ENCODE measurements at regions not wholly inside any gene's neighbourhood (a gene's known extent, or its start where the extent isn't known, plus 50 kb on each side); places are given as distances from the start of the nearest gene placed in this dataset.

DNA sequence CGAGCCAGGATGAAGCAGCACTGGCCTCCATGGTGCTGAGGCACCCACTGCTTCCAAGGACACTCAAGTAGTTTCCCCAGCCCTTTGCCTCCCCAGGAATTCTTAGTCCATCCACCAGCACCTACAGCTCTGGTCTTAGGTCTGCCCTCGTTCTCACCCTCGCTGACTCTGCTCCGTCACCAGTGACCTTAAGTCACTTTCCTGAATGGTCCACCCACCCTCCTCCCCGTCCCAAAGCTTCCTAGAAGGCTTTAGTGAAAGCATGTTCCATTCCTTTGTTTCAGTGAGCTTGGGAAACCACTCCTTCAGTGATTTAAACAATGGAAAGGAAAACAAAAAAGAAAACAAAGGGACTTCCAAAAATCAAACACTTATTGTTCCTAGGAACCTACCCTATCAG lies 54.6 kb upstream of the MAP3K1 start:
- no peak for TF ChIP-seq EP300 (conservative IDR thresholded peaks at IDR 0.05; ENCODE audit: poor library complexity, severe bottlenecking)
- no peak for TF ChIP-seq POLR2AphosphoS5 (IDR thresholded peaks at IDR 0.05)
- no peak for TF ChIP-seq REST (IDR thresholded peaks at IDR 0.05; ENCODE audit: borderline replicate concordance)
- no peak for TF ChIP-seq EZH2 (IDR thresholded peaks at IDR 0.05; ENCODE audit: borderline replicate concordance, insufficient read depth, low read length, poor library complexity, severe bottlenecking)
- TF ChIP-seq MXI1 (conservative IDR thresholded peaks at IDR 0.05; ENCODE audit: poor library complexity, severe bottlenecking), result no peak
- no peak for TF ChIP-seq RAD21 (conservative IDR thresholded peaks at IDR 0.05)
- TF ChIP-seq, protein P1, sequence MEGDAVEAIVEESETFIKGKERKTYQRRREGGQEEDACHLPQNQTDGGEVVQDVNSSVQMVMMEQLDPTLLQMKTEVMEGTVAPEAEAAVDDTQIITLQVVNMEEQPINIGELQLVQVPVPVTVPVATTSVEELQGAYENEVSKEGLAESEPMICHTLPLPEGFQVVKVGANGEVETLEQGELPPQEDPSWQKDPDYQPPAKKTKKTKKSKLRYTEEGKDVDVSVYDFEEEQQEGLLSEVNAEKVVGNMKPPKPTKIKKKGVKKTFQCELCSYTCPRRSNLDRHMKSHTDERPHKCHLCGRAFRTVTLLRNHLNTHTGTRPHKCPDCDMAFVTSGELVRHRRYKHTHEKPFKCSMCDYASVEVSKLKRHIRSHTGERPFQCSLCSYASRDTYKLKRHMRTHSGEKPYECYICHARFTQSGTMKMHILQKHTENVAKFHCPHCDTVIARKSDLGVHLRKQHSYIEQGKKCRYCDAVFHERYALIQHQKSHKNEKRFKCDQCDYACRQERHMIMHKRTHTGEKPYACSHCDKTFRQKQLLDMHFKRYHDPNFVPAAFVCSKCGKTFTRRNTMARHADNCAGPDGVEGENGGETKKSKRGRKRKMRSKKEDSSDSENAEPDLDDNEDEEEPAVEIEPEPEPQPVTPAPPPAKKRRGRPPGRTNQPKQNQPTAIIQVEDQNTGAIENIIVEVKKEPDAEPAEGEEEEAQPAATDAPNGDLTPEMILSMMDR (IDR thresholded peaks at IDR 0.05; ENCODE audit: poor library complexity, severe bottlenecking), result no peak
- TF ChIP-seq TAF1 (IDR thresholded peaks at IDR 0.05; ENCODE audit: low read depth), result no peak
- TF ChIP-seq SMC3 (conservative IDR thresholded peaks at IDR 0.05; ENCODE audit: poor library complexity), result no peak
- no peaks in the 10 kb centered on the region for H3K27me3 ChIP-seq (ENCODE audit: insufficient read depth, low read depth, low read length)
- no peak overlapping the region for H3K9ac ChIP-seq (ENCODE audit: low read length)
- no peak overlapping the region for H2AFZ ChIP-seq (ENCODE audit: low read depth, low read length)
- no peak overlapping the region for H3K27ac ChIP-seq (ENCODE audit: low read length)
- no peaks in the 10 kb centered on the region for H3K9me2 ChIP-seq (ENCODE audit: insufficient read depth, low read length)
- no peaks in the 10 kb centered on the region for H3K79me2 ChIP-seq (replicated peaks; ENCODE audit: insufficient read depth, low read length)
- H3K4me3 ChIP-seq (ENCODE audit: low read length), result no peak overlapping the region
- H3F3A ChIP-seq (ENCODE audit: insufficient read depth, low read length, poor library complexity, severe bottlenecking), result no peaks in the 10 kb centered on the region
- no peaks in the 10 kb centered on the region for H3K9me3 ChIP-seq (ENCODE audit: low read length)
- H3K4me2 ChIP-seq (ENCODE audit: low read length), result no peak overlapping the region
- no peaks in the 10 kb centered on the region for H3K36me3 ChIP-seq (ENCODE audit: insufficient read depth, low read length)
- H4K20me1 ChIP-seq (ENCODE audit: insufficient read depth), result no peaks in the 10 kb centered on the region

DNA sequence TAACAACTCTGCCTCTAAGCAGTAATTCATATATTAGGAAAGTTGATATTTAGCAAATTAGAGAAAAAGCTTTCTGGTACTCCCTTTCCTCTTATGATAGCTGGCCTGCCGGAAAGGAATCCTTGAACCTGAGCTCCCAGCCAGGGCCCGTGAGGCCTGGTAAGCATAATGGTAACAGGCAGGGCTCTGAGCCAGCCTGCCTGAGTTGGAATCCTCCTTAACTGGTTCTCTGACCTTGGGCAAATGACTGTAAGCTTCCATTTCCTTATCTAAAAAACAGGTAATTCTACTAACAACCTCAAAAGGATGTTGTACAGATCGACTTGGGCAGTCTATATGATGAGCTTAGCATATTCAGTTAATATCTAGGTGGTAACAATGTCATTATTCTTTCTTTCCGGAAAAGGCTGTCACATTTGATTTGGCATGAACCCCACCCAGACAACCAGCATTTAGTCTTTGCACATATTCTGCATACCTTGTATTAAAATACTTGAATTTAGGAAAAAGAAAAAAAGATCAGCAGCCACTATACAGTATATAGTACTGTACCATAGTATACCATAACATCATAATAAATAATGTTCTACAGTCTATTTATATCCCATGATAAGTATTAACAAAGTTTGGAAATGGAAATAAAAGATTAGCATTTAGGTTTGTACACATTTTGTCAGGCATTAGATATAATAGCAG lies 55.7 kb upstream of the MAP3K1 start:
- Histone ChIP-seq H3K27me3 (ENCODE audit: insufficient read depth, low read depth, low read length) (no peaks in the 10 kb centered on the region), H3K4me2 (ENCODE audit: low read length) (no peak overlapping the region), H2AFZ (ENCODE audit: low read depth, low read length) (no peak overlapping the region), H3K9me3 (ENCODE audit: low read length) (no peaks in the 10 kb centered on the region), H3K36me3 (ENCODE audit: insufficient read depth, low read length) (no peaks in the 10 kb centered on the region), H4K20me1 (ENCODE audit: insufficient read depth) (no peaks in the 10 kb centered on the region), H3K9me2 (ENCODE audit: insufficient read depth, low read length) (no peaks in the 10 kb centered on the region), H3F3A (ENCODE audit: insufficient read depth, low read length, poor library complexity, severe bottlenecking) (no peaks in the 10 kb centered on the region), H3K79me2 (replicated peaks; ENCODE audit: insufficient read depth, low read length) (no peaks in the 10 kb centered on the region), H3K4me3 (ENCODE audit: low read length) (no peak overlapping the region), H3K9ac (ENCODE audit: low read length) (no peak overlapping the region), H3K27ac (ENCODE audit: low read length) (no peak overlapping the region)
- TF ChIP-seq, protein P1 (IDR thresholded peaks at IDR 0.05; ENCODE audit: poor library complexity, severe bottlenecking), result no peak
- TF ChIP-seq EZH2 (IDR thresholded peaks at IDR 0.05; ENCODE audit: borderline replicate concordance, insufficient read depth, low read length, poor library complexity, severe bottlenecking) (no peak), POLR2AphosphoS5 (IDR thresholded peaks at IDR 0.05) (no peak), MXI1 (conservative IDR thresholded peaks at IDR 0.05; ENCODE audit: poor library complexity, severe bottlenecking) (no peak), SMC3 (conservative IDR thresholded peaks at IDR 0.05; ENCODE audit: poor library complexity) (no peak), RAD21 (conservative IDR thresholded peaks at IDR 0.05) (no peak), TAF1 (IDR thresholded peaks at IDR 0.05; ENCODE audit: low read depth) (no peak), REST (IDR thresholded peaks at IDR 0.05; ENCODE audit: borderline replicate concordance) (no peak), EP300 (conservative IDR thresholded peaks at IDR 0.05; ENCODE audit: poor library complexity, severe bottlenecking) (no peak)
